Esophagus squamous epithelium (tissue), 4 donors: ENCODE measurements at regions not wholly inside any gene's neighbourhood (a gene's known extent, or its start where the extent isn't known, plus 50 kb on each side); places are given as distances from the start of the nearest gene placed in this dataset.

Source experiments
- CTCF ChIP-seq, 6 experiments: fragments of 450-650 bp in 4 of 6; fragments of 200-600 bp in 2 of 6; sonication (generic) in 2 of 6; IDR thresholded peaks; one replicate each; pipeline ENCODE4 v1.5.1; 2016 to 2019; ENCODE audit warnings: antibody characterized with exemption in 6 of 6, mild to moderate bottlenecking in 4 of 6, moderate library complexity in 4 of 6
- POLR2A ChIP-seq, 4 donors: fragments of 450-650 bp; IDR thresholded peaks; one replicate each; pipeline ENCODE4 v1.6.1; 2017; ENCODE audit warnings: antibody characterized with exemption in 4 of 4, mild to moderate bottlenecking in 4 of 4, moderate library complexity in 3 of 4

GRCh38 chr5:173771121-173771724, 116.9 kb upstream of the CPEB4 start:
- TF ChIP-seq CTCF (IDR thresholded peaks at IDR 0.05) (no peak), POLR2A (IDR thresholded peaks at IDR 0.05) (no peak)
